Sigmoid colon (tissue), 6 donors: ENCODE measurements at regions not wholly inside any gene's neighbourhood (a gene's known extent, or its start where the extent isn't known, plus 50 kb on each side); places are given as distances from the start of the nearest gene placed in this dataset.

Experiments used
- DNase-seq: peaks from one replicate; pipeline ENCODE4 v3.0.0-alpha.2; 2019
- H3K27ac ChIP-seq, 4 donors: fragments of 200-600 bp; sonication (generic); one replicate each; pipeline ENCODE4 v1.5.1; 2016 to 2019; ENCODE audit warnings: mild to moderate bottlenecking in 1 of 4
- H3K27me3 ChIP-seq, 3 donors: fragments of 200-600 bp; sonication (generic); one replicate each; pipeline ENCODE4 v1.5.1; 2019; ENCODE audit warnings: mild to moderate bottlenecking in 1 of 3
- H3K36me3 ChIP-seq, 4 donors: fragments of 200-600 bp; sonication (generic); one replicate each; pipeline ENCODE4 v1.5.1; 2016 to 2019
- H3K4me1 ChIP-seq, 4 donors: fragments of 200-600 bp; sonication (generic); one replicate each; pipeline ENCODE4 v1.5.1; 2017 to 2019
- H3K4me3 ChIP-seq, 4 donors: fragments of 200-600 bp; sonication (generic); one replicate each; pipeline ENCODE4 v1.5.1; 2017 to 2019; ENCODE audit warnings: mild to moderate bottlenecking in 2 of 4, moderate library complexity in 1 of 4
- H3K9me3 ChIP-seq, 4 donors: fragments of 200-600 bp in 3 of 4; sonication (generic) in 3 of 4; one replicate each; pipeline versions ENCODE4 v1.5.1 to v1.6.1; 2013 to 2019
- CTCF ChIP-seq, 4 experiments: fragments of 450-650 bp in 3 of 4; fragments of 200-600 bp in 1 of 4; IDR thresholded peaks; one replicate each; pipeline ENCODE4 v1.5.1; 2016 to 2019; ENCODE audit warnings: antibody characterized with exemption in 4 of 4, mild to moderate bottlenecking in 3 of 4, moderate library complexity in 2 of 4
- EP300 ChIP-seq, 4 donors: sonication (generic); formaldehyde crosslinking; IDR thresholded peaks; one replicate each; pipeline ENCODE4 v1.6.1; 2017; ENCODE audit warnings: antibody characterized with exemption in 4 of 4
- POLR2A ChIP-seq, 2 donors: fragments of 450-650 bp; IDR thresholded peaks; one replicate each; pipeline ENCODE4 v1.6.1; 2016; ENCODE audit warnings: antibody characterized with exemption in 2 of 2, mild to moderate bottlenecking in 2 of 2, moderate library complexity in 2 of 2
- POLR2AphosphoS5 ChIP-seq, 4 donors: sonication (generic); formaldehyde crosslinking; IDR thresholded peaks; one replicate each; pipeline ENCODE4 v1.6.1; 2017; ENCODE audit warnings: antibody characterized with exemption in 4 of 4
- WGBS, 2 donors: extraction: QIAGEN DNeasy Blood & Tissue Kit; methylation state at CpG; one replicate each; pipeline ENCODE4 v1.1.7; 2013; 5-methylcytosine and 5-hydroxymethylcytosine counted together
- intact Hi-C: fragments of 100-400 bp; cut with DNase I; formaldehyde crosslinking; loops from one replicate; pipeline ENCODE4 v1.15.1; 2023
- donor health status: healthy with polysubstance abuse.
- donor health status: healthy.

GRCh38 chr3:35849496-35849895, 210.2 kb downstream of the ARPP21 start:
- WGBS, 2 donors = 87 to 89% methylated on average over 4 of the region's 4 CpGs
- no peaks in the 10 kb centered on the region for H3K9me3 ChIP-seq
- intact Hi-C loops = no loop called here

GRCh38 chr3:35849963-35850362, 210.6 kb downstream of the ARPP21 start:
- WGBS, 2 donors = 90 to 92% methylated on average over 1 of the region's 1 CpG
- intact Hi-C loops = no loop called here
- Histone ChIP-seq H3K27me3 (no peaks in the 10 kb centered on the region), H3K4me1 (no peaks in the 10 kb centered on the region), H3K4me3 (no peak overlapping the region), H3K36me3 (no peaks in the 10 kb centered on the region), H3K9me3 (no peaks in the 10 kb centered on the region), H3K27ac (no peak overlapping the region)
- TF ChIP-seq POLR2AphosphoS5 (IDR thresholded peaks at IDR 0.05) (no peak), CTCF (IDR thresholded peaks at IDR 0.05) (no peak), EP300 (IDR thresholded peaks at IDR 0.05) (no peak), POLR2A (IDR thresholded peaks at IDR 0.05) (no peak)
- no peak for DNase-seq

More at GRCh38 chr3:35849496-35849895, 210.2 kb downstream of the ARPP21 start:
- no peak overlapping the region for H3K27ac ChIP-seq
- TF ChIP-seq POLR2A (IDR thresholded peaks at IDR 0.05) (no peak), POLR2AphosphoS5 (IDR thresholded peaks at IDR 0.05) (no peak), CTCF (IDR thresholded peaks at IDR 0.05) (no peak), EP300 (IDR thresholded peaks at IDR 0.05) (no peak)
- no peaks in the 10 kb centered on the region for H3K4me1 ChIP-seq
- DNase-seq = no peak
- no peaks in the 10 kb centered on the region for H3K36me3 ChIP-seq
- H3K27me3 ChIP-seq = no peaks in the 10 kb centered on the region
- no peak overlapping the region for H3K4me3 ChIP-seq

GRCh38 chr3:35857004-35857403, 217.7 kb downstream of the ARPP21 start:
- Histone ChIP-seq H3K27ac (no peak overlapping the region), H3K9me3 (no peaks in the 10 kb centered on the region), H3K4me3 (no peak overlapping the region), H3K27me3 (no peaks in the 10 kb centered on the region), H3K4me1 (no peaks in the 10 kb centered on the region), H3K36me3 (no peaks in the 10 kb centered on the region)
- WGBS, 2 donors = 52 to 72% methylated on average over 3 of the region's 3 CpGs
- intact Hi-C loops = no loop called here
- DNase-seq = no peak
- TF ChIP-seq CTCF (IDR thresholded peaks at IDR 0.05) = no peak
- no peak for TF ChIP-seq POLR2AphosphoS5 (IDR thresholded peaks at IDR 0.05)
- no peak for TF ChIP-seq POLR2A (IDR thresholded peaks at IDR 0.05)
- TF ChIP-seq EP300 (IDR thresholded peaks at IDR 0.05) = no peak

- TF ChIP-seq POLR2AphosphoS5 (IDR thresholded peaks at IDR 0.05) = no peak
- no peaks in the 10 kb centered on the region for H3K27me3 ChIP-seq
- no peaks in the 10 kb centered on the region for H3K4me1 ChIP-seq
- no peak for DNase-seq
- H3K36me3 ChIP-seq = no peaks in the 10 kb centered on the region
- 83 to 87% methylated on average over 4 of the region's 4 CpGs for WGBS, 2 donors
- intact Hi-C loops = no loop called here
- H3K4me3 ChIP-seq = no peak overlapping the region
- H3K27ac ChIP-seq = no peak overlapping the region
- H3K9me3 ChIP-seq = no peaks in the 10 kb centered on the region
These were observed 222.7 kb downstream of the ARPP21 start for GRCh38 chr3:35862057-35862456.

- Histone ChIP-seq H3K4me3 (no peak overlapping the region), H3K9me3 (no peaks in the 10 kb centered on the region), H3K27ac (no peak overlapping the region), H3K27me3 (no peaks in the 10 kb centered on the region), H3K4me1 (no peaks in the 10 kb centered on the region), H3K36me3 (no peaks in the 10 kb centered on the region)
- no peak for TF ChIP-seq POLR2AphosphoS5 (IDR thresholded peaks at IDR 0.05)
- no peak for TF ChIP-seq POLR2A (IDR thresholded peaks at IDR 0.05)
- TF ChIP-seq CTCF (IDR thresholded peaks at IDR 0.05) = no peak
- TF ChIP-seq EP300 (IDR thresholded peaks at IDR 0.05) = no peak
- WGBS, 2 donors = 72 to 88% methylated on average over 2 of the region's 2 CpGs
- no peak for DNase-seq
- intact Hi-C loops = no loop called here
These were observed 225.5 kb downstream of the ARPP21 start for GRCh38 chr3:35864871-35865270.
